GM23248 (cell line): ENCODE measurements at regions not wholly inside any gene's neighbourhood (a gene's known extent, or its start where the extent isn't known, plus 50 kb on each side); places are given as distances from the start of the nearest gene placed in this dataset.
"Not testable (repeated sequence)": the region's sequence is repeated elsewhere in the genome, so short reads cannot be mapped to it uniquely, and the experiment has no call there.

Experiments used
- DNase-seq: peaks from one replicate; pipeline ENCODE4 v3.0.0-alpha.2; 2015
- H2AFZ ChIP-seq: fragments of 200-600 bp; sonication (generic); 2 replicates; pipeline ENCODE4 v1.6.1; 2016; ENCODE audit warnings: antibody characterized with exemption
- H3F3A ChIP-seq: fragments of 200-600 bp; sonication (generic); 2 replicates; pipeline ENCODE4 v1.6.1; 2016; ENCODE audit warnings: mild to moderate bottlenecking, antibody characterized with exemption, mixed run types; ENCODE audit not compliant: insufficient read depth
- H3K27ac ChIP-seq: fragments of 200-600 bp; sonication (generic); 2 replicates; pipeline ENCODE4 v1.5.1; 2016; ENCODE audit warnings: mild to moderate bottlenecking
- H3K27me3 ChIP-seq: fragments of 200-600 bp; sonication (generic); replicated peaks from 2 replicates; pipeline ENCODE4 v1.6.1; 2016; ENCODE audit warnings: mild to moderate bottlenecking; ENCODE audit not compliant: insufficient read depth
- H3K36me3 ChIP-seq: fragments of 200-600 bp; sonication (generic); 2 replicates; pipeline ENCODE4 v1.6.1; 2016; ENCODE audit warnings: low read depth, mild to moderate bottlenecking
- H3K4me1 ChIP-seq: fragments of 200-600 bp; sonication (generic); 2 replicates; pipeline ENCODE4 v1.6.1; 2016; ENCODE audit warnings: mild to moderate bottlenecking; ENCODE audit not compliant: insufficient read depth
- H3K4me2 ChIP-seq: fragments of 200-600 bp; sonication (generic); one replicate; pipeline ENCODE4 v1.6.1; 2016; ENCODE audit warnings: mild to moderate bottlenecking; ENCODE audit not compliant: unreplicated experiment
- H3K4me3 ChIP-seq: fragments of 200-600 bp; sonication (generic); 2 replicates; pipeline ENCODE4 v1.5.1; 2016; ENCODE audit warnings: mild to moderate bottlenecking
- H3K79me2 ChIP-seq: fragments of 200-600 bp; sonication (generic); 2 replicates; pipeline ENCODE4 v1.6.1; 2016; ENCODE audit warnings: mild to moderate bottlenecking; ENCODE audit not compliant: insufficient read depth
- H3K9ac ChIP-seq: fragments of 200-600 bp; sonication (generic); 2 replicates; pipeline ENCODE4 v1.6.1; 2016; ENCODE audit warnings: mild to moderate bottlenecking
- H3K9me2 ChIP-seq: fragments of 200-600 bp; sonication (generic); 2 replicates; pipeline ENCODE4 v1.6.1; 2016; ENCODE audit warnings: mixed run types, mild to moderate bottlenecking, moderate library complexity; ENCODE audit not compliant: insufficient read depth
- H3K9me3 ChIP-seq: fragments of 200-600 bp; sonication (generic); one replicate; pipeline ENCODE4 v1.6.1; 2017; ENCODE audit warnings: low read depth
- H4K20me1 ChIP-seq: fragments of 200-600 bp; sonication (generic); 2 replicates; pipeline ENCODE4 v1.6.0; 2016; ENCODE audit not compliant: insufficient read depth
- EZH2 ChIP-seq: fragments of 200-600 bp; sonication (generic); IDR thresholded peaks from 2 replicates; pipeline ENCODE4 v1.6.1; 2018; ENCODE audit warnings: antibody characterized with exemption, mild to moderate bottlenecking; ENCODE audit not compliant: insufficient read depth, poor library complexity, severe bottlenecking
- EZH2phosphoT487 ChIP-seq: fragments of 200-600 bp; sonication (generic); IDR thresholded peaks from 2 replicates; pipeline ENCODE4 v1.6.1; 2018; ENCODE audit warnings: antibody characterized with exemption, moderate library complexity, mild to moderate bottlenecking, low read depth; ENCODE audit not compliant: insufficient read depth
- WGBS, 2 experiments: methylation state at CpG; one replicate each; pipeline ENCODE4 v1.1.6; 2015 to 2017; ENCODE audit warnings: low lambda C conversion rate in 2 of 2, low coverage in 1 of 2; ENCODE audit errors: missing lambda C conversion rate in 2 of 2; 5-methylcytosine and 5-hydroxymethylcytosine counted together
- in situ Hi-C: fragments of 300-500 bp; cut with MboI; formaldehyde crosslinking; loops from 2 replicates; pipeline ENCODE4 v1.15.0; 2020

DNA sequence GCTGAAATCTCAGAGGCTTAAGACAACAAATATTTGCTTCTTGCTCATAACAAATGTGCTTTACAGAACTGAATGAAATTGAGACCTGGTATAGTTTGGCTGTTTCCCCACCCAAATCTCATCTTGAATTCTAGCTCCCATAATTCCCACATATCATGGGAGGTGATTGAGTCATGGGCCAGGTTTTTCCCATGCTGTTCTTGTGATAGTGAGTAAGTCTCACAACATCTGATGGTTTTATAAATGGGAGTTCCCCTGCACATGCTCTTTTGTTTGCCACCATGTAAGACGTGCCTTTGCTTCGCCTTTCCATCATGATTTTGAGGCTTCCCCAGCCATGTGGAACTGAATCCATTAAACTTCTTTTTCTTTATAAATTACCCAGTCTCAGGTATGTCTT is 221.1 kb upstream of the DIPK2B start:
- no peak overlapping the region for H3K4me2 ChIP-seq
- H3F3A ChIP-seq, result peaks cover 13% of the 10 kb centered on the region
- H3K36me3 ChIP-seq, result no peaks in the 10 kb centered on the region
- no peaks in the 10 kb centered on the region for H3K9me3 ChIP-seq
- no peaks in the 10 kb centered on the region for H3K79me2 ChIP-seq
- in situ Hi-C loops, result no loop called here
- peak overlapping the region; percentile 39 for H3K27ac ChIP-seq
- DNase-seq, result no peak
- WGBS, 2 experiments, result 96 to 100% methylated on average over 2 of the region's 2 CpGs
- no peaks in the 10 kb centered on the region for H3K27me3 ChIP-seq
- no peak overlapping the region for H2AFZ ChIP-seq
- H4K20me1 ChIP-seq, result no peaks in the 10 kb centered on the region
- TF ChIP-seq EZH2phosphoT487 (no peak), EZH2 (no peak)
- H3K4me3 ChIP-seq, result no peak overlapping the region
- H3K4me1 ChIP-seq, result peaks cover 15% of the 10 kb centered on the region
- H3K9ac ChIP-seq, result no peak overlapping the region
- H3K9me2 ChIP-seq, result no peaks in the 10 kb centered on the region

DNA sequence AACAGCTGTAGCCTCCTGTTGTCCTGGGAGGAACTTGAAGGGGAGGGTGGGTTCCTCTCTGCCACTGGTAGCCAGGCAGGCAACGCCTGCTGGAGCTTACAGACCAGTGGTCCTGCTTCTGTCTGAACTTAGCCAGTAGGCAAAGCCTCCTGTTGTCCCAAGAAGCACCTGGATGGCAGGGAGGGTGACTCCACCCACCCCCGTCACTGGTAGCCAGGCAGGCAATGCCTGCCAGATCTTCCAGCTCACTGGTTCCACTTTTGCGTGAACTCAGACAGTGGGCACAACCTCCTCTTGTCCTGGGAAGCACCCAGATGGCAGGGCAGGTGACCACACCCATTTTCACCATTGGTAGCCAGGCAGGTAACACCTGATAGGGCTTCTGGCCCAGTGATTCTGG is 203.5 kb upstream of the DIPK2B start:
- no peak for DNase-seq
- no peak overlapping the region for H3K4me3 ChIP-seq
- in situ Hi-C loops, result no loop called here
- H3K9ac ChIP-seq, result no peak overlapping the region
- no peaks in the 10 kb centered on the region for H3K9me2 ChIP-seq
- no peaks in the 10 kb centered on the region for H3K27me3 ChIP-seq
- H2AFZ ChIP-seq, result no peak overlapping the region
- H3K4me1 ChIP-seq, result peaks cover 14% of the 10 kb centered on the region
- H3K36me3 ChIP-seq, result no peaks in the 10 kb centered on the region
- H3K27ac ChIP-seq, result no peak overlapping the region
- no peaks in the 10 kb centered on the region for H3F3A ChIP-seq
- WGBS, 2 experiments, result 76 to 90% methylated on average over 2 to 3 of the region's 3 CpGs
- no peaks in the 10 kb centered on the region for H4K20me1 ChIP-seq
- H3K4me2 ChIP-seq, result no peak overlapping the region
- no peaks in the 10 kb centered on the region for H3K9me3 ChIP-seq
- TF ChIP-seq EZH2, result no peak
- TF ChIP-seq EZH2phosphoT487, result no peak
- no peaks in the 10 kb centered on the region for H3K79me2 ChIP-seq

DNA sequence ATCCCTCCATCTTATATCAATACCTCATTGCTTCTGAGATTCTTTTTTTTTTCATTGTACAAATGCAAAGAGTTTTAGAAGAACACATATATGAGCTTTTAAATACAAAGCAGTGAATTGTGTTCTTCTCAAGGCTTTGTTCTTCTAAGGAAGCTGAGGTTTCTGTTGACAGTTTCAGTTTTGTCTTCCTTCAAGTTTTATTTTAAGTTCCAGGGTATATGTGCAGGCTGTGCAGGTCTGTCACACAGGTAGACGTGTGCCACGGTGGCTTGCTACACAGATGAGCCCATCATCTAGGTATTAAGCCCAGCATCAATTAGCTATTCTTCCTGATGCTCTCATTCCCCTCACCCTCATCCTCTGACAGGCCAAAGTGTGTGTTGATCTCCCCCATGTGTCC is 201.2 kb upstream of the DIPK2B start:
- no peak overlapping the region for H3K9ac ChIP-seq
- no peaks in the 10 kb centered on the region for H3K9me3 ChIP-seq
- 85 to 96% methylated on average over 2 of the region's 2 CpGs for WGBS, 2 experiments
- no peak for DNase-seq
- TF ChIP-seq EZH2phosphoT487 (no peak), EZH2 (no peak)
- H3F3A ChIP-seq, result no peaks in the 10 kb centered on the region
- in situ Hi-C loops, result no loop called here
- no peak overlapping the region for H3K4me2 ChIP-seq
- H3K79me2 ChIP-seq, result no peaks in the 10 kb centered on the region
- no peak overlapping the region for H2AFZ ChIP-seq
- H3K4me1 ChIP-seq, result peaks cover 14% of the 10 kb centered on the region
- H3K27ac ChIP-seq, result no peak overlapping the region
- no peaks in the 10 kb centered on the region for H4K20me1 ChIP-seq
- no peaks in the 10 kb centered on the region for H3K36me3 ChIP-seq
- H3K9me2 ChIP-seq, result no peaks in the 10 kb centered on the region
- H3K4me3 ChIP-seq, result no peak overlapping the region
- no peaks in the 10 kb centered on the region for H3K27me3 ChIP-seq

DNA sequence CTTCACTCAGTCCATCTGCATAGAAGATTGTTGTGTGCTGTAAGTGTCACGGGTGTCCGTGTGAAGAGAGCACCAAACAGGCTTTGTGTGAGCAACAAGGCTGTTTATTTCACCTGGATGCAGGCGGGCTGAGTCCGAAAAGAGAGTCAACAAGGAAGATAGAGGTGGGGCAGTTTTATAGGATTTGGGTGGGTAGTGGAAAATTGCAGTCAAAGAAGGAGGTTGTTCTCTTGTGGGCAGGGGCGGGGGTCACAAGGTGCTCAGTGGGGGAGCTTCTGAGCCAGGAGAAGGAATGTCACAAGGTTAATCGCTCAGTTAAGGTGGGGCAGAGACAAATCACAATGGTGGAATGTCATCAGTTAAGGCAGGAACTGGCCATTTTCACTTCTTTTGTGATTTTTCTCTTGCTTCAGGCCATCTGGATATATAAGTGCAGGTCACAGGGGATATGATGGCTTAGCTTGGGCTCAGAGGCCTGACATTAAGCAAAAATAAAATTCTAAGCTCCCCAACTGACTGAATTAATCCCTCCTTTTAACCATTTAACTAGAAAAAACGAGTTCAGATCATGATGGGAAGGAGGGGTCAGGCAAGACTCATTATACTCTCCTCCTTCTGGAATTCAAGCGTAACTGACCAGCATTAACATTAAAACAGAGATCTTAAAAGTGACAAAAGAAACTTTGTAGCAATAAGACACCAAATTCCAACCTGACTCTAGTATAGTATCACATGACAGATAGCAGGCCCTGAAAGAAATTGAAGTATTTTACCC is 200.5 kb upstream of the DIPK2B start:
- H3K36me3 ChIP-seq, H3K9me2 ChIP-seq, H3K79me2 ChIP-seq, H3K27ac ChIP-seq, H4K20me1 ChIP-seq, H3K4me2 ChIP-seq, H3K9ac ChIP-seq, H3F3A ChIP-seq, H3K9me3 ChIP-seq, H3K4me3 ChIP-seq, DNase-seq, H3K27me3 ChIP-seq, in situ Hi-C loops: not testable (repeated sequence)
- H2AFZ ChIP-seq, result peak overlapping the region; percentile 66
- 80 to 83% methylated on average over 7 to 8 of the region's 8 CpGs for WGBS, 2 experiments
- H3K4me1 ChIP-seq, result peaks cover 14% of the 10 kb centered on the region
